ENCODE measurements at regions not wholly inside any gene's neighbourhood (a gene's known extent, or its start where the extent isn't known, plus 50 kb on each side); places are given as distances from the start of the nearest gene placed in this dataset.

- TF ChIP-seq YY1 (IDR thresholded peaks at IDR 0.05; ENCODE audit: insufficient read depth, insufficient read length) (no peak), SUZ12 (IDR thresholded peaks at IDR 0.05; ENCODE audit: extremely low read depth, insufficient read depth, insufficient read length) (no peak), ZNF274 (IDR thresholded peaks at IDR 0.05; ENCODE audit: low read depth, low read length) (no peak)
Measured at GRCh38 chr3:107045791-107046190, 331.4 kb upstream of the CCDC54 start.
